AG10803 (cell line): ENCODE measurements at regions not wholly inside any gene's neighbourhood (a gene's known extent, or its start where the extent isn't known, plus 50 kb on each side); places are given as distances from the start of the nearest gene placed in this dataset.

Experiments
- DNase-seq: peaks from one replicate; pipeline ENCODE4 v3.0.0; 2010; ENCODE audit warnings: low read depth
- H3K4me3 ChIP-seq: 2 replicates; pipeline ENCODE4 v1.5.1; 2011; ENCODE audit warnings: mild to moderate bottlenecking, low read length, control low read depth
- TF ChIP-seq, protein P1 (sequence below): conservative IDR thresholded peaks from 2 replicates; pipeline ENCODE4 v1.5.1; 2011; ENCODE audit warnings: mild to moderate bottlenecking, low read length, control low read depth, inconsistent platforms

DNA sequence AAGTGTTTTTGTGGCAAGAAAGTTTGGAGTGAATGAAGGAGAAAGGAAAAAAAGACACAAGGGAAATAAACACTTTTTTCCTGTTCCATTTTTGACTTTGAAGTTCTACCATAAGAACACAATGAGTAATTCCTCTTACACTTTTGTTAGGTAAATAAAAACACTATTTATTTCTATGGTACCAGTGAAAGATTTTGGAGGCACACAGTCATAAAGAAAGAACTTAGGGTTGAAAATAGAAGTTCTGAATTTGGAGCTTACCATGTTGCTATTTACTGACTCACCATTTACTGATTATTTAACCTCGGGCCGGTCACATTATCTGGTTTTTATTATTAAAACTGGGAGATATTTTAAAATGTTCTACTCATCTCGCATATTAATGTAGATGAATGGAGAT, 367.8 kb downstream of the TLE1 start:
- H3K4me3 ChIP-seq = no peak overlapping the region
- TF ChIP-seq, protein P1, sequence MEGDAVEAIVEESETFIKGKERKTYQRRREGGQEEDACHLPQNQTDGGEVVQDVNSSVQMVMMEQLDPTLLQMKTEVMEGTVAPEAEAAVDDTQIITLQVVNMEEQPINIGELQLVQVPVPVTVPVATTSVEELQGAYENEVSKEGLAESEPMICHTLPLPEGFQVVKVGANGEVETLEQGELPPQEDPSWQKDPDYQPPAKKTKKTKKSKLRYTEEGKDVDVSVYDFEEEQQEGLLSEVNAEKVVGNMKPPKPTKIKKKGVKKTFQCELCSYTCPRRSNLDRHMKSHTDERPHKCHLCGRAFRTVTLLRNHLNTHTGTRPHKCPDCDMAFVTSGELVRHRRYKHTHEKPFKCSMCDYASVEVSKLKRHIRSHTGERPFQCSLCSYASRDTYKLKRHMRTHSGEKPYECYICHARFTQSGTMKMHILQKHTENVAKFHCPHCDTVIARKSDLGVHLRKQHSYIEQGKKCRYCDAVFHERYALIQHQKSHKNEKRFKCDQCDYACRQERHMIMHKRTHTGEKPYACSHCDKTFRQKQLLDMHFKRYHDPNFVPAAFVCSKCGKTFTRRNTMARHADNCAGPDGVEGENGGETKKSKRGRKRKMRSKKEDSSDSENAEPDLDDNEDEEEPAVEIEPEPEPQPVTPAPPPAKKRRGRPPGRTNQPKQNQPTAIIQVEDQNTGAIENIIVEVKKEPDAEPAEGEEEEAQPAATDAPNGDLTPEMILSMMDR = no peak
- DNase-seq = no peak

DNA sequence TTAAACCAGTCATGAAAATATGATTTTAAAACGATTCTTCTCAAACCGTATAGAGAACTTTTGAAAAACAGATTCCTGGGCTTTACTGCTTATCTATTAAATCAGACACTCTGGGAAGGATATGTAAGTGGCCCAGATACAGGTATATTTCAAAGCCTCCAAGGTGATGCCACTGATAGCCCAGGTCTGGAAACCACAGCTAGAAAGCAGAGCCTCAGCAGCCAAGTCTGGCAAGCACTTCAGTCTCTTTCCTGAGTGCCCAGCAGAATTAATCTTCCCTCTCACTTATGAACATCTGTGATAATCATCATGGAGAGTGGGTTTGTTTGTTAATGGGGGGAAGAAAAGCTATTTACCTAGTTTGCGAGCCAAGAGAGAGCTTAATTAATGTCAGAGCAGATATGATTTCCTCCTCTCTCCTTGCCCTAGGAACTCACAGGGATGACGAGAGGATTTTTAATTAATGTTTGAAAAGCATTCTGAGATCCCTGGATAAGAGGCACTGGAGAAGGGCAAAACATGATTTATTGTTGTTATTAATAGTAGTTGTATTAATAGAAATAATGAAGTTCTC, 368.4 kb downstream of the TLE1 start:
- TF ChIP-seq, protein P1 = no peak
- no peak for DNase-seq
- no peak overlapping the region for H3K4me3 ChIP-seq

DNA sequence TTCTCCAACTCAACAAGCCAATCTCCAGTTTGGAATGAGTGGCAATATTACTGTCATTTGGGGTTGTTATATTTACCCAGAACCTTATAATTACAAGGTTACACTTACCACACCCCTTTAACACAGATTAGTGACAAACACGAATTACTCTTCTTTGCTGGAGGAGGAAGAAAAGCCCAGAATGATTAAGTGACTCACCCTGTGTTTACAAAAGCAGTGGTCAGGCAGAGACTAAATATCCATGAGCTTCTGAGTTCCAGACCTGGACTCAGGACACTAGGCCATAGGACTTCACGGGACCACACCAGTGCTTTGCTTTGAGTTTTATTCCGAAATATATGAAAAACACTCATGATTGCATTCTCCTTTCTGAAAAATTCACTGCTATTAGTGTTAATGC, 370.8 kb downstream of the TLE1 start:
- no peak overlapping the region for H3K4me3 ChIP-seq
- DNase-seq = peak; percentile 20
- TF ChIP-seq, protein P1 = no peak

DNA sequence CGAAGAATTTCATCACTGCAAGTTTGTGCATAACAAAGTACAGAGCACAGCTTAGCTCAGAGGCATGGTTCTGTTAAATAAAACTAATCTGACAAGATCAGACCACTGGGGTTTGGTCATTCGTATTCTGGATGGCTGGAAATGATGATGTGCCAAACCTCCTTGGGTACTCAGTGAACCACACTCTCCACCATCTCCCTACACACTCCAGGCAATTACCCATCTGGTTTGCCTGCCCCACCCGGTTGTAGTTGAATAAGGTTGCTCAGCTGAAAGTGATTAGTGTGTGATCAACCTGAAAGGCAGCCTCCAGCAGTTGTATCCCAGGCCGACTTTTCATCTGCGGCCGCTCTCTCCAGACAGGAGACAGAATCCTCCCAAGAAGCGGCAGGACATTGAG, 371.4 kb downstream of the TLE1 start:
- DNase-seq = no peak
- H3K4me3 ChIP-seq = no peak overlapping the region
- TF ChIP-seq, protein P1 = no peak

DNA sequence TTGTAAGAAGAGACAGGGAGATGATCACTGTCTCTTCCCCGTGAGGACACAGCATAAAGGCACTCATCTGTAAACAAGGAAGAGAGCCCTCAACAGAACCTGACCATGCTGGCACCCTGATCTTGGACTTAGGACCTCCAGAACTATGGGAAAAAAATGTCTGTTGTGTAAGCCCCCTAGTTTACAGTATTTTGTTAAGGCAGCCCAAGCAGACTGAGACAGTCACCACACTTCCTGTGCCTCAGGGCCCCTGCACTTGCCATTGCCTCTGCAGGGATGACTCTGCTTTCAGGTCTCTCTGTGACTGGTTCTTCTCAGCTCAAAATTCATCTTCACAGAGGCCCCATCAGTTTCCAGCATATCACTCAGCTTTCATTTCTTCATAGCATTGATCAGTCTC, 372.1 kb downstream of the TLE1 start:
- no peak overlapping the region for H3K4me3 ChIP-seq
- no peak for DNase-seq
- TF ChIP-seq, protein P1 = no peak

DNA sequence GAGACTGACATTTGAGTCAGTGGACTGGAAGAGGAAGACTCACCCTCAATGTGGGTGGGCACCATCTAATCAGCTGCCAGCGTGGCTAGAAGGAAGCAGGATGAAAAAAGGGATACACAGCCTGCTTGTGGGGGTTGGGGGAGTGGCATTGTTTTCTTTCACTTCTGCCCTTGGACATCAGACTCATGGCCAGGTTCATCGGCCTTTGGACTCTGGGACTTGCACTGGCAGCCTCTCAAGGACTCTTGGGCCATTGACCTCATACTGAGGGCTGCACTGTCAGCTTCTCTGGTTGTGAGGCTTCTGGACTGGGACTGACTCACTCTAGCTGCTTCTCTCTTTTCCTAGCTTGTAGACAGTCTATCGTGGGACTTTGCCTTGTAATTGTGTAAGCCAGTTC, 374.9 kb downstream of the TLE1 start:
- no peak for DNase-seq
- no peak overlapping the region for H3K4me3 ChIP-seq
- TF ChIP-seq, protein P1 = no peak

DNA sequence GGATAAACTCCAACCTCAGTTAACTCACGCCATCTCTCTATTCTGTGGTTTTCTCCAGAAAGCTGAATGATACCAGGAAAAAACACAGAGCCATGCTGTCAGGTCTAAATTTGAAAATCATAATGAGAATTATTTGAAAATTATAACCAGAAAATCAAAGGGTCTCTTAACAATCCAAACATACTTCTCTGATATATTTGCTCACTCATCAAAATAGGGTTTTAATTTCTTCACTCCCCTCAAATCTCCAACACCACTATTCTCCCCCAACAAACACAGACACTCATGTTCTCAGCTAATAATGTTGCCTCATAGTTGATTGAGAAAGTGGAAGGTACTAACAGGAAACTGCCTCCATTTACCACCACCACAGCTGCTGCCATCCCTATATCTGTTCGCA, 375.5 kb downstream of the TLE1 start:
- DNase-seq = no peak
- TF ChIP-seq, protein P1 = no peak
- H3K4me3 ChIP-seq = no peak overlapping the region
